ENCODE measurements at regions not wholly inside any gene's neighbourhood (a gene's known extent, or its start where the extent isn't known, plus 50 kb on each side); places are given as distances from the start of the nearest gene placed in this dataset.
"Not testable (repeated sequence)": the region's sequence is repeated elsewhere in the genome, so short reads cannot be mapped to it uniquely, and the experiment has no call there.

DNA sequence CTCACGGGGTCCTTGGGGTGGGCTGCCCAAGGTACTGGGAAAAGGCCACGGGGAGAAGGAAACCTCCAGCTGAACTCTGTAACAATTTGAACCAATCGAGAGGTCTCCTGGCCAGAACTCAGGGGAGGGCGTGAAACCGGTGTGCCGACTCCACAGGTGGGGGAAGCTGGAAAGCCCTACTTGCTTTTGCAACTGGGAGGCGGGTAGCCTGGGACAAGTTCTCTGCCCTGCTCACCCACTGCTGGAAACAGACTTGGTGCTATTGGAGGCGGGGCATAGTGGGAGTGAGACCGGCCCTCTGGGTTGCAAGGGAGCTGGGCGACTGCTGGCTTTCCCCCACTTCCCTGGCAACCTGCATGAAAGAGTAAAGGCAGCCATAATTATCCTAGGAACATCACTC is 73.2 kb upstream of the SLIT3 start:
- Histone ChIP-seq H3K4me1 (ENCODE audit: control insufficient read depth, insufficient read depth, low read length) (no peaks in the 10 kb centered on the region), H3K4me3 (ENCODE audit: low read length) (no peak overlapping the region), H3K27ac (ENCODE audit: low read length) (no peak overlapping the region), H3K36me3 (ENCODE audit: control insufficient read depth, insufficient read depth, low read length) (no peaks in the 10 kb centered on the region), H3K27me3 (ENCODE audit: control insufficient read depth, insufficient read depth, low read length) (no peaks in the 10 kb centered on the region), H3K9me3 (ENCODE audit: control insufficient read depth, insufficient read depth, low read length) (no peaks in the 10 kb centered on the region)
- H3K9me3 Mint-ChIP-seq, result peaks cover 2 to 6% of the 10 kb centered on the region in 2 donors
- DNase-seq (no peak), ATAC-seq (no peak)
- intact Hi-C loops (cut with micrococcal nuclease), result no loop called here
- TF ChIP-seq, protein P1, sequence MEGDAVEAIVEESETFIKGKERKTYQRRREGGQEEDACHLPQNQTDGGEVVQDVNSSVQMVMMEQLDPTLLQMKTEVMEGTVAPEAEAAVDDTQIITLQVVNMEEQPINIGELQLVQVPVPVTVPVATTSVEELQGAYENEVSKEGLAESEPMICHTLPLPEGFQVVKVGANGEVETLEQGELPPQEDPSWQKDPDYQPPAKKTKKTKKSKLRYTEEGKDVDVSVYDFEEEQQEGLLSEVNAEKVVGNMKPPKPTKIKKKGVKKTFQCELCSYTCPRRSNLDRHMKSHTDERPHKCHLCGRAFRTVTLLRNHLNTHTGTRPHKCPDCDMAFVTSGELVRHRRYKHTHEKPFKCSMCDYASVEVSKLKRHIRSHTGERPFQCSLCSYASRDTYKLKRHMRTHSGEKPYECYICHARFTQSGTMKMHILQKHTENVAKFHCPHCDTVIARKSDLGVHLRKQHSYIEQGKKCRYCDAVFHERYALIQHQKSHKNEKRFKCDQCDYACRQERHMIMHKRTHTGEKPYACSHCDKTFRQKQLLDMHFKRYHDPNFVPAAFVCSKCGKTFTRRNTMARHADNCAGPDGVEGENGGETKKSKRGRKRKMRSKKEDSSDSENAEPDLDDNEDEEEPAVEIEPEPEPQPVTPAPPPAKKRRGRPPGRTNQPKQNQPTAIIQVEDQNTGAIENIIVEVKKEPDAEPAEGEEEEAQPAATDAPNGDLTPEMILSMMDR (IDR thresholded peaks at IDR 0.05), result no peak
- no peak overlapping the region for H3K4me3 Mint-ChIP-seq
- WGBS (ENCODE audit: insufficient coverage), result 92% methylated on average over 10 of the region's 10 CpGs
- no peak overlapping the region for H3K27ac Mint-ChIP-seq
- H3K36me3 Mint-ChIP-seq, result no peaks in the 10 kb centered on the region
- H3K27me3 Mint-ChIP-seq (ENCODE audit: low read depth in 2 of 2), result peaks cover 0 to 3% of the 10 kb centered on the region in 2 donors
- H3K4me1 Mint-ChIP-seq, result no peaks in the 10 kb centered on the region

DNA sequence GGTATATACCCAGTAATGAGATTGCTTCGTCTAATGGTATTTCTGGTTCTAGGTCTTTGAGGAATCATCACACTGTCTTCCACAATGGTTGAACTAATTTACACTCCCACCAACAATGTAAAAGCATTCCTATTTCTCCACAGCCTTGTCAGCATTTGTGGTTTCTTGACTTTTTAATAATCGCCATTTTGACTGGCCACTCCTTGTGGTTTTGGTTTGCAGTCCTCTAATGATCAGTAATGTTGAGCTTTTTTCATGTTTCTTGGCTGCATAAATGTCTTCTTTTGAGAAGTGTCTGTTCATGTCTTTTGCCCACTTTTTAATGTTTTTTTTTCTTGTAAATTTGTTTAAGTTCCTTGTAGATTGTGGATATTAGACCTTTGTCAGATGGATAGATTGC is 70.9 kb upstream of the SLIT3 start:
- WGBS (ENCODE audit: insufficient coverage), result 78% methylated on average over 1 of the region's 2 CpGs
- H3K27me3 ChIP-seq (ENCODE audit: control insufficient read depth, insufficient read depth, low read length); H3K4me3 ChIP-seq (ENCODE audit: low read length); H3K4me3 Mint-ChIP-seq; H3K4me1 Mint-ChIP-seq; H3K4me1 ChIP-seq (ENCODE audit: control insufficient read depth, insufficient read depth, low read length); H3K36me3 ChIP-seq (ENCODE audit: control insufficient read depth, insufficient read depth, low read length); H3K27ac Mint-ChIP-seq; H3K9me3 ChIP-seq (ENCODE audit: control insufficient read depth, insufficient read depth, low read length); intact Hi-C loops (cut with micrococcal nuclease); H3K27ac ChIP-seq (ENCODE audit: low read length); DNase-seq; H3K9me3 Mint-ChIP-seq; ATAC-seq; H3K27me3 Mint-ChIP-seq (ENCODE audit: low read depth in 2 of 2); H3K36me3 Mint-ChIP-seq: not testable (repeated sequence)

GRCh38 chr5:169369130-169369529 is 68.2 kb upstream of the SLIT3 start:
- no peaks in the 10 kb centered on the region for H3K36me3 ChIP-seq (ENCODE audit: control insufficient read depth, insufficient read depth, low read length)
- ATAC-seq (no peak), DNase-seq (no peak)
- no peaks in the 10 kb centered on the region for H3K9me3 ChIP-seq (ENCODE audit: control insufficient read depth, insufficient read depth, low read length)
- H3K27me3 ChIP-seq (ENCODE audit: control insufficient read depth, insufficient read depth, low read length), result no peaks in the 10 kb centered on the region
- H3K4me1 ChIP-seq (ENCODE audit: control insufficient read depth, insufficient read depth, low read length), result no peaks in the 10 kb centered on the region
- intact Hi-C loops (cut with micrococcal nuclease), result no loop called here
- Mint-ChIP-seq H3K27me3 (ENCODE audit: low read depth in 2 of 2) (peaks cover 0 to 7% of the 10 kb centered on the region in 2 donors), H3K4me3 (no peak overlapping the region), H3K4me1 (no peaks in the 10 kb centered on the region), H3K36me3 (no peaks in the 10 kb centered on the region), H3K9me3 (peaks cover 3 to 4% of the 10 kb centered on the region in 2 donors), H3K27ac (no peak overlapping the region)
- no peak overlapping the region for H3K4me3 ChIP-seq (ENCODE audit: low read length)
- TF ChIP-seq, protein P1 (IDR thresholded peaks at IDR 0.05), result no peak
- H3K27ac ChIP-seq (ENCODE audit: low read length), result no peak overlapping the region
- 64% methylated on average over 1 of the region's 3 CpGs for WGBS (ENCODE audit: insufficient coverage)

GRCh38 chr5:169367861-169368260 is 66.9 kb upstream of the SLIT3 start:
- Histone ChIP-seq H3K9me3 (ENCODE audit: control insufficient read depth, insufficient read depth, low read length) (no peaks in the 10 kb centered on the region), H3K4me3 (ENCODE audit: low read length) (no peak overlapping the region), H3K27me3 (ENCODE audit: control insufficient read depth, insufficient read depth, low read length) (no peaks in the 10 kb centered on the region), H3K36me3 (ENCODE audit: control insufficient read depth, insufficient read depth, low read length) (no peaks in the 10 kb centered on the region), H3K27ac (ENCODE audit: low read length) (no peak overlapping the region), H3K4me1 (ENCODE audit: control insufficient read depth, insufficient read depth, low read length) (no peaks in the 10 kb centered on the region)
- intact Hi-C loops (cut with micrococcal nuclease), result no loop called here
- no peaks in the 10 kb centered on the region for H3K36me3 Mint-ChIP-seq
- TF ChIP-seq, protein P1 (IDR thresholded peaks at IDR 0.05), result no peak
- peaks cover 3 to 4% of the 10 kb centered on the region in 2 donors for H3K9me3 Mint-ChIP-seq
- H3K27me3 Mint-ChIP-seq (ENCODE audit: low read depth in 2 of 2), result peaks cover 0 to 14% of the 10 kb centered on the region in 2 donors
- DNase-seq (no peak), ATAC-seq (no peak)
- H3K27ac Mint-ChIP-seq, result no peak overlapping the region
- whole genome bisulfite sequencing (ENCODE audit: insufficient coverage), result 100% methylated on average over 1 of the region's 2 CpGs
- H3K4me1 Mint-ChIP-seq, result no peaks in the 10 kb centered on the region
- no peak overlapping the region for H3K4me3 Mint-ChIP-seq

Measured in natural killer cell (primary cell).